ENCODE measurements at regions not wholly inside any gene's neighbourhood (a gene's known extent, or its start where the extent isn't known, plus 50 kb on each side); places are given as distances from the start of the nearest gene placed in this dataset.

- TF ChIP-seq, protein P1, sequence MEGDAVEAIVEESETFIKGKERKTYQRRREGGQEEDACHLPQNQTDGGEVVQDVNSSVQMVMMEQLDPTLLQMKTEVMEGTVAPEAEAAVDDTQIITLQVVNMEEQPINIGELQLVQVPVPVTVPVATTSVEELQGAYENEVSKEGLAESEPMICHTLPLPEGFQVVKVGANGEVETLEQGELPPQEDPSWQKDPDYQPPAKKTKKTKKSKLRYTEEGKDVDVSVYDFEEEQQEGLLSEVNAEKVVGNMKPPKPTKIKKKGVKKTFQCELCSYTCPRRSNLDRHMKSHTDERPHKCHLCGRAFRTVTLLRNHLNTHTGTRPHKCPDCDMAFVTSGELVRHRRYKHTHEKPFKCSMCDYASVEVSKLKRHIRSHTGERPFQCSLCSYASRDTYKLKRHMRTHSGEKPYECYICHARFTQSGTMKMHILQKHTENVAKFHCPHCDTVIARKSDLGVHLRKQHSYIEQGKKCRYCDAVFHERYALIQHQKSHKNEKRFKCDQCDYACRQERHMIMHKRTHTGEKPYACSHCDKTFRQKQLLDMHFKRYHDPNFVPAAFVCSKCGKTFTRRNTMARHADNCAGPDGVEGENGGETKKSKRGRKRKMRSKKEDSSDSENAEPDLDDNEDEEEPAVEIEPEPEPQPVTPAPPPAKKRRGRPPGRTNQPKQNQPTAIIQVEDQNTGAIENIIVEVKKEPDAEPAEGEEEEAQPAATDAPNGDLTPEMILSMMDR (IDR thresholded peaks at IDR 0.05; ENCODE audit: low read depth, low read length, poor library complexity, severe bottlenecking): no peak
- no peak for TF ChIP-seq EZH2phosphoT487 (IDR thresholded peaks at IDR 0.05; ENCODE audit: borderline replicate concordance, low read length)
- no peak overlapping the region for H3K4me2 ChIP-seq (ENCODE audit: low read length)
- H3K27ac ChIP-seq (ENCODE audit: low read depth, low read length): no peak overlapping the region
Measured at GRCh38 chr3:144585408-144585807, 613.8 kb downstream of the DIPK2A start.

DNA sequence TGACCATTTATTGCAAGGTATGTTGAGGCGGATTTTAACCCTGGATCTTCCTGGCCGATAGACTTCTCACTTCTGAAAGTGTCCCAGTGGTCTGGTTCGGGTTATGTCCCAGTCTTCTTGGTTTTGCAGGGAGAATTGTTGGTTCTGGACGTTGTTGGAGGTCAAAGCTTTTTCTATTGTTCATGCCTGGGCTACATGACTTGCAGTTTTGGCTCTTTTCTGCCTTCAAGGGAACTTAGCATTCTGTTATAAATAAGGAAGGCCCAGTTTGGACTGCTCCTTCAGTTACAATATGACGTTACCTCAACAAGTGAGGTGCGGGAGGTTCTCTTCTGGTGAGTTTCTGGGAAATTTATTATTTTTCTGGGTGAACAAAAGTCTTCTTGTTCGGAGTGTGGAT, 614.3 kb downstream of the DIPK2A start:
- H3K27me3 ChIP-seq (ENCODE audit: control insufficient read depth, low read length): no peaks in the 10 kb centered on the region
- no peak overlapping the region for H3K27ac ChIP-seq (ENCODE audit: low read depth, low read length)
- no peak overlapping the region for H3K4me3 ChIP-seq (ENCODE audit: low read length)
- H4K20me1 ChIP-seq (ENCODE audit: control insufficient read depth, insufficient read depth, low read depth, low read length): no peaks in the 10 kb centered on the region
- no peaks in the 10 kb centered on the region for H3K9me3 ChIP-seq (ENCODE audit: control insufficient read depth, insufficient read depth, low read length)
- H3F3A ChIP-seq (ENCODE audit: control insufficient read depth, insufficient read depth): no peaks in the 10 kb centered on the region
- H3K9me2 ChIP-seq (replicated peaks; ENCODE audit: control insufficient read depth, low read length): no peaks in the 10 kb centered on the region
- H3K79me2 ChIP-seq (ENCODE audit: control insufficient read depth, low read length): no peaks in the 10 kb centered on the region
- H3K4me1 ChIP-seq (ENCODE audit: control insufficient read depth, low read length): no peaks in the 10 kb centered on the region
- H3K36me3 ChIP-seq (ENCODE audit: control insufficient read depth, low read length): no peaks in the 10 kb centered on the region
- no peak for TF ChIP-seq EZH2phosphoT487 (IDR thresholded peaks at IDR 0.05; ENCODE audit: borderline replicate concordance, low read length)
- TF ChIP-seq, protein P1 (IDR thresholded peaks at IDR 0.05; ENCODE audit: low read depth, low read length, poor library complexity, severe bottlenecking): no peak
- H3K4me2 ChIP-seq (ENCODE audit: low read length): no peak overlapping the region

More at GRCh38 chr3:144585408-144585807, 613.8 kb downstream of the DIPK2A start:
- Histone ChIP-seq H3K79me2 (ENCODE audit: control insufficient read depth, low read length) (no peaks in the 10 kb centered on the region), H4K20me1 (ENCODE audit: control insufficient read depth, insufficient read depth, low read depth, low read length) (no peaks in the 10 kb centered on the region), H3K36me3 (ENCODE audit: control insufficient read depth, low read length) (no peaks in the 10 kb centered on the region), H3F3A (ENCODE audit: control insufficient read depth, insufficient read depth) (no peaks in the 10 kb centered on the region), H3K9me3 (ENCODE audit: control insufficient read depth, insufficient read depth, low read length) (no peaks in the 10 kb centered on the region), H3K9me2 (replicated peaks; ENCODE audit: control insufficient read depth, low read length) (no peaks in the 10 kb centered on the region), H3K4me1 (ENCODE audit: control insufficient read depth, low read length) (no peaks in the 10 kb centered on the region), H3K4me3 (ENCODE audit: low read length) (no peak overlapping the region), H3K27me3 (ENCODE audit: control insufficient read depth, low read length) (no peaks in the 10 kb centered on the region)

- Histone ChIP-seq H3K36me3 (ENCODE audit: control insufficient read depth, low read length) (no peaks in the 10 kb centered on the region), H3K9me2 (replicated peaks; ENCODE audit: control insufficient read depth, low read length) (no peaks in the 10 kb centered on the region), H3K79me2 (ENCODE audit: control insufficient read depth, low read length) (no peaks in the 10 kb centered on the region), H3K27ac (ENCODE audit: low read depth, low read length) (no peak overlapping the region), H3K9me3 (ENCODE audit: control insufficient read depth, insufficient read depth, low read length) (no peaks in the 10 kb centered on the region), H3K27me3 (ENCODE audit: control insufficient read depth, low read length) (no peaks in the 10 kb centered on the region), H3F3A (ENCODE audit: control insufficient read depth, insufficient read depth) (no peaks in the 10 kb centered on the region), H3K4me2 (ENCODE audit: low read length) (no peak overlapping the region), H3K4me1 (ENCODE audit: control insufficient read depth, low read length) (no peaks in the 10 kb centered on the region), H4K20me1 (ENCODE audit: control insufficient read depth, insufficient read depth, low read depth, low read length) (no peaks in the 10 kb centered on the region), H3K4me3 (ENCODE audit: low read length) (no peak overlapping the region)
- TF ChIP-seq, protein P1 (IDR thresholded peaks at IDR 0.05; ENCODE audit: low read depth, low read length, poor library complexity, severe bottlenecking): no peak
- TF ChIP-seq EZH2phosphoT487 (IDR thresholded peaks at IDR 0.05; ENCODE audit: borderline replicate concordance, low read length): no peak
Measured at GRCh38 chr3:144586382-144586781, 614.8 kb downstream of the DIPK2A start.

DNA sequence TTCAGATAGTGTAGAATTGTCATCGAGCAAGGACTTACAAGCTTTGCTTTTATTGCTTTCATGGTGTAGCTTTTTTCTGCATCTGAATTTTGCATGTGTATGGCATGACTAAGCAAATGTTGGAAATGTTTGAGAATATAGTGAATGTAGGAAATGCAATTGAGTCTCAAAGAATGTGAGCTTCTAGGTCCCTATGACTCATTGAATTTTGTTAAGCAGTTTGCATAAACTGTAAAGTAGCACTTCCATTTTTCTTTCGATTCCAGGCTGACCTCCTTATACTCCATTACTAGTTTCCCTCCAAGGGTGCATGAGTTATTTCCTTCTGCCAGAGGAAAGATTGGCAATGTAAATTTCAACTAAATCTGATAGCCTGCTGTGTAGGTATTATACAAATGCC, 619.2 kb downstream of the DIPK2A start:
- Histone ChIP-seq H3K79me2 (ENCODE audit: control insufficient read depth, low read length) (no peaks in the 10 kb centered on the region), H3K36me3 (ENCODE audit: control insufficient read depth, low read length) (no peaks in the 10 kb centered on the region), H3K4me2 (ENCODE audit: low read length) (no peak overlapping the region), H3K9me2 (replicated peaks; ENCODE audit: control insufficient read depth, low read length) (no peaks in the 10 kb centered on the region), H3K4me3 (ENCODE audit: low read length) (no peak overlapping the region), H3K27ac (ENCODE audit: low read depth, low read length) (no peak overlapping the region), H3F3A (ENCODE audit: control insufficient read depth, insufficient read depth) (no peaks in the 10 kb centered on the region), H3K9me3 (ENCODE audit: control insufficient read depth, insufficient read depth, low read length) (no peaks in the 10 kb centered on the region), H3K4me1 (ENCODE audit: control insufficient read depth, low read length) (no peaks in the 10 kb centered on the region), H4K20me1 (ENCODE audit: control insufficient read depth, insufficient read depth, low read depth, low read length) (no peaks in the 10 kb centered on the region), H3K27me3 (ENCODE audit: control insufficient read depth, low read length) (no peaks in the 10 kb centered on the region)
- TF ChIP-seq, protein P1 (IDR thresholded peaks at IDR 0.05; ENCODE audit: low read depth, low read length, poor library complexity, severe bottlenecking): no peak
- no peak for TF ChIP-seq EZH2phosphoT487 (IDR thresholded peaks at IDR 0.05; ENCODE audit: borderline replicate concordance, low read length)

All from DOHH2 (cell line).